ENCODE measurements at regions not wholly inside any gene's neighbourhood (a gene's known extent, or its start where the extent isn't known, plus 50 kb on each side); places are given as distances from the start of the nearest gene placed in this dataset.

- TF ChIP-seq CTCF (conservative IDR thresholded peaks at IDR 0.05 in 1 of 2, IDR thresholded peaks at IDR 0.05 in 1 of 2; ENCODE audit: low read depth in 1 of 2, low read length in 2 of 2) (no peak), EZH2 (IDR thresholded peaks at IDR 0.05; ENCODE audit: low read length, missing control alignments) (no peak)
Observed at GRCh38 chr6:134590449-134590848, 272.5 kb upstream of the SGK1 start.
